Left ventricle myocardium inferior (tissue), 1 donor: ENCODE measurements at regions not wholly inside any gene's neighbourhood (a gene's known extent, or its start where the extent isn't known, plus 50 kb on each side); places are given as distances from the start of the nearest gene placed in this dataset.

Experiments
- DNase-seq: peaks from one replicate; pipeline ENCODE4 v3.0.0-alpha.2; 2020
- H3K27ac ChIP-seq: fragments of 200-600 bp; replicated peaks from 2 replicates; pipeline ENCODE4 v1.8.0; 2021
- H3K27me3 ChIP-seq: fragments of 200-600 bp; 2 replicates; pipeline ENCODE4 v1.8.0; 2021; ENCODE audit warnings: low read depth
- H3K36me3 ChIP-seq: fragments of 200-600 bp; 2 replicates; pipeline ENCODE4 v1.8.0; 2021
- H3K4me1 ChIP-seq: fragments of 200-600 bp; 2 replicates; pipeline ENCODE4 v1.8.0; 2021
- H3K4me3 ChIP-seq: fragments of 200-600 bp; 2 replicates; pipeline ENCODE4 v1.8.0; 2021; ENCODE audit warnings: mild to moderate bottlenecking, moderate library complexity
- H3K9me3 ChIP-seq: fragments of 200-600 bp; replicated peaks from 2 replicates; pipeline ENCODE4 v1.8.0; 2021
- CTCF ChIP-seq: fragments of 200-600 bp; IDR thresholded peaks from 2 replicates; pipeline ENCODE4 v1.8.0; 2021; ENCODE audit warnings: antibody characterized with exemption, mild to moderate bottlenecking, borderline replicate concordance
- intact Hi-C: fragments of 100-400 bp; cut with micrococcal nuclease; formaldehyde crosslinking; loops from one replicate; pipeline ENCODE4 v1.11.0; 2022
- donor health status: DM: no; HTN: yes; CAD: no; lungs with severe emphysema.

DNA sequence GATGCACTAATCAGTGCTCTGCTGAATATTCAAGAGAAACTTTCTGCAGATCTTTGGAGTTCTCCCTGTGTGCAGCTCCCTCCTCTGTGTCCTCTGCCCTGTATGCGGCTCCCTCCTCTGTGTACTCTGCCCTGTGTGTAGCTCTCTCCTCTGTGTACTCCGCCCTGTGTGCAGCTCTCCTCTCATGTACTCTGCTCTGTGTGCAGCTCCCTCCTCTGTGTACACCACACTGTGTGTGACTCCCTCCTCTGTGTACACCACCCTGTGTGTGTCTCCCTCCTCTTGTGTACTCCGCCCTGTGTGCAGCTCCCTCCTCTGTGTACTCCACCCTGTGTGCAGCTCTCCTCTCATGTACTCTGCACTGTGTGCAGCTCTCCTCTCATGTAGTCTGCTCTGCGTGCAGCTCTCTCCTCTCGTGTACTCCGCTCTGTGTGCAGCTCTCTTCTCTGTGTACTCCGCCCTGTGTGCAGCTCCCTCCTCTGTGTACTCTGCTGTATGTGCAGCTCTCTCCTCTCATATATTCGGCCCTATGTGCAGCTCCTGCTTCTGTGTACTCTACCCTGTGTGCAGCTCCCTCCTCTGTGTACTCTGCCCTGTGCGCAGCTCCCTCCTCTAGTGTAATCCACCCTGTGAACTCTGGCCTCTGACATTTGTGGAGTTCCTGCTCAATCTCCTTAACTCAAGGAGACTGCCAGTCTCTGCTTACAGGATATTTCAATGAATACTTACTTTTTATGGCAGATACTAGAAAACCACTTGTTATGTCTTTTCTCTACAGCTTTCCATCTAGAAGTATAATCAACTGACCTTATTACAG lies 280.4 kb downstream of the GLRX3 start:
- H3K36me3 ChIP-seq = no peaks in the 10 kb centered on the region
- intact Hi-C loops = no loop called here
- no peak for DNase-seq
- H3K4me3 ChIP-seq = no peak overlapping the region
- no peak overlapping the region for H3K27ac ChIP-seq
- H3K4me1 ChIP-seq = no peaks in the 10 kb centered on the region
- H3K27me3 ChIP-seq = peaks cover 69% of the 10 kb centered on the region
- H3K9me3 ChIP-seq = no peaks in the 10 kb centered on the region
- TF ChIP-seq CTCF = no peak

DNA sequence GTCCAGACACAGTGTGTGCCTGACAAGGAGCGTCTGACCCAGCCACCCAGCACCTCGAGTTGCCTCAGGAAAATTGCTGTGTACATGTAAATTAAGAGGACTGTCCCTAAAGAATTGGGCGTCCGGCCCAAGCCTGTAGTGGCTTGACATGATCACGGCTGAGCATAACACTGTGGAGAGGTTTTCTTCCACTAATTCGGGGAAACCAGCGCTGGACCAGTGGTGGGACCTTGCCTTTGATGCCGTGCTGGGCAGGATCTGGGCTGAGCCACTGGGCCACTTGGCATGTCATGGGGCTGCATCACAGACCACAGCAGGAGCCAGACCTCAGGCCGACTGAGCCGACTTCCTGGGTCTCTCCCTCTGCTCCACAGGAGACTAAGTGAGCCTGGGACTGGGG lies 282.5 kb downstream of the GLRX3 start:
- intact Hi-C loops = no loop called here
- no peak for TF ChIP-seq CTCF
- DNase-seq = no peak
- H3K4me3 ChIP-seq = no peak overlapping the region
- no peaks in the 10 kb centered on the region for H3K4me1 ChIP-seq
- H3K36me3 ChIP-seq = no peaks in the 10 kb centered on the region
- no peaks in the 10 kb centered on the region for H3K9me3 ChIP-seq
- peaks cover 68% of the 10 kb centered on the region for H3K27me3 ChIP-seq
- H3K27ac ChIP-seq = no peak overlapping the region

DNA sequence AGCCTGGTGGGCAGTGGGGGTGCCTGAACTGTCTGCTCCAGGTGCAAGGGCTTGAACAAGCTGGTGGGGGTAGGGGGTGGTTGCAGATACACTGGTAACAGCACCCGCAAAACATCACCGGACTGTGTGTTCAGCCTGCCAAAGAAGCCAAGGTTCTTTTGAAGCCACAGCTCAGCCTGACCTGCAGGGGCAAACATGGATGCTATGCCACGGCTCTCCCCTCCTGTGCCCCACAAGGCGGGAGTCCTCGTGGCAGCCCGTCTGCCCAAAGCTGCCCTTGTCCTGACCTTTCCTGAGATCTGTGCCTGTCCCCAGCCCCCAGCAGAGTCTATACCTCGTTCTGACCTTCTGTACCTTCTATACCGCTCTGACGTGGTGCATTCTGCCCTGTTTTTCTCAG lies 285.7 kb downstream of the GLRX3 start:
- no peak overlapping the region for H3K4me3 ChIP-seq
- DNase-seq = no peak
- H3K27me3 ChIP-seq = peaks cover 71% of the 10 kb centered on the region
- no peaks in the 10 kb centered on the region for H3K4me1 ChIP-seq
- intact Hi-C loops = no loop called here
- TF ChIP-seq CTCF = no peak
- H3K36me3 ChIP-seq = no peaks in the 10 kb centered on the region
- no peaks in the 10 kb centered on the region for H3K9me3 ChIP-seq
- no peak overlapping the region for H3K27ac ChIP-seq

DNA sequence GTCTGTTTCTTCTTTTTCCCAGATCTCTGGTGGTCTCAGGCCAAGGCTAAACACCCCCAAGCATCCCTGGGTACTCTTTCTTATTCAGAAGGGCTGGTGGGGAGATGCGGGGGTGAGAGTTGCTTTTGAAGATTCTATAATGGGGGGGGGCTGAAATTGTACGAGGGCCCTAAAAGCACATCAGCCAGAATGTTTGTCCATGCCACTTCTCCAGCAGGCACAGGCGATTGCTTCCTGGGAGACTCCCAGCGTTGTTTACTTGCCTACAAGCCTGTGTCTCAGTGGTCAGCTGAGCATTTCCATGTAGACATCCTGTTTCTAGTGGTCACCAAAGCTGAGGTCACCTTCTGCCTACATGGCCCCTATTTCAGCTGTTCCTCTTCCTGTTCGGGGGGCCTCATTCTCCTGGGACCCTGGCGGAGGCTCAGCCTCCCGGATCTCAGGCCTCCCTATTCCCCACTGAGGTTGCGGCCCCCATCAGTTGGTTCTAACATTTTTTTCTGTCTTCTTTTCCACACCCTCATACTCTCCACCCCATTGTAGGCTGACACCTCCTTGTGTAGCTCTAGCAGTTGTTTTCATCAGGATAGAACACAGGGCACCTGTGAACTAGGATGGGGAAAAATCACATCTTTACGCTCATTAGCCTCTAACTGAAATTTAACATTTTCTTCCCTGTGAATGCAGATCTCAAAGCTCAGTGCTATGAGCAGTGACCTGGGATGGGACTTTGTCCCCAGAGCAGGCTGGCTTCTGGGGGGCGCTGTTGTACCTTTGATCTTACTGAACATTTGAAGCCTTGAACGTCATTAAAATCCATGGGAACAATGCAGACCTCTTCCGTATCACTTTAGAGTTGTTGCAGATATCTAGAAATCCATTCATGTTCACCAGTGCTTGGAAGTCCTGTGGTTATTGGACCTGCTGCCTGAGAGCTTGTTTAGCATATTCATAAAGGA lies 286.5 kb downstream of the GLRX3 start:
- no peaks in the 10 kb centered on the region for H3K36me3 ChIP-seq
- no peak for TF ChIP-seq CTCF
- intact Hi-C loops = no loop called here

DNA sequence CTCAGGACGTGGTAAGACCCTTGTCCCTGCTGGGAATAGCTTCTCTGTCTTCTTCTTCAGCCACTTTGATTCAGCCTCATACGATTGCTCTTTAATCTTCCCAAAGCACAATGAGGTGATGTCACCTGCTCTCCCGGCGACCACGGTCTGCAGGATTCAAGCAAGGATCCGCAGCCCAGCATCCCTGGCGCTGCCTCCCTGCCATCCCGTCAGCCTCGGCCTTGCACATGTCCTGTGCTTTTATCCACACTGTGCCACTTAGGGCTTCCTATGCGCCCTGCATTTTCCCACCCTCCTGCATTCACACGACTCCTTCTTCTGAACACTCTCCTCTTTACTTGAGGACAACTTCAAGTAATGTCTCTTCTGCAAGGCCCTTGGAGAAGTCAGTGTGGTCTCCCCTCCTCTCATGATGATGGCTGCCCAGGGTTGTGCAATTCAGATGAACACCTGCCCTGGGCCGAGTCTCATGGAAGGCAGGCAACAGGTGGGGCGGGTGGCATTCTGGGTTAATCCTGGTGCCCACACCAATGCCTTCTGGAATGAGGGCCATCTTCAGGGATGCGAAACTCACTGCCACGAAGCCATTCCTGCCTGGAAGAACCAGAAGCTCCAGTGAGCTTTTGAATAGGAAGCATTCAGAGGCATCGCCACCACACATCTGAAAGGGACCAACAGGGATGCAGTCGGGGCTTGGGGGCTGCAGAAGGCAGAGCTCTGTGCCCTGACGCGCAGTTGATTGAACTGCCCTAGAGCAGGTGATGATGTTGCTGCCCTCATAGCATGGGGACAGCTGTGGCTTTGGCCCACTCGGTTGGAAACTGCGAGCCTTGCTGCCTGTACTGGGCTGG lies 287.5 kb downstream of the GLRX3 start:
- TF ChIP-seq CTCF = no peak
- H3K9me3 ChIP-seq = no peaks in the 10 kb centered on the region
- no peak for DNase-seq

More for the DNA sequence above, 286.5 kb downstream of the GLRX3 start:
- Histone ChIP-seq H3K27ac (no peak overlapping the region), H3K27me3 (peaks cover 74% of the 10 kb centered on the region), H3K4me3 (no peak overlapping the region), H3K9me3 (no peaks in the 10 kb centered on the region), H3K4me1 (no peaks in the 10 kb centered on the region)
- no peak for DNase-seq

More for the DNA sequence above, 287.5 kb downstream of the GLRX3 start:
- Histone ChIP-seq H3K4me1 (no peaks in the 10 kb centered on the region), H3K4me3 (no peak overlapping the region), H3K27me3 (peaks cover 67% of the 10 kb centered on the region), H3K36me3 (no peaks in the 10 kb centered on the region), H3K27ac (no peak overlapping the region)
- intact Hi-C loops = no loop called here
